SH-SY5Y (cell line): ENCODE measurements at regions not wholly inside any gene's neighbourhood (a gene's known extent, or its start where the extent isn't known, plus 50 kb on each side); places are given as distances from the start of the nearest gene placed in this dataset.

Experiments used
- GATA2 ChIP-seq: IDR thresholded peaks from 2 replicates; pipeline ENCODE4 v1.6.1; 2011; ENCODE audit warnings: mild to moderate bottlenecking, low read depth, low read length
- GATA3 ChIP-seq: IDR thresholded peaks from 2 replicates; pipeline ENCODE4 v1.6.1; 2011; ENCODE audit warnings: low read depth, mild to moderate bottlenecking, low read length, moderate library complexity

GRCh38 chr9:88741335-88741734, 206.4 kb downstream of the NXNL2 start:
- TF ChIP-seq GATA2 (no peak), GATA3 (no peak)
